ENCODE measurements at regions not wholly inside any gene's neighbourhood (a gene's known extent, or its start where the extent isn't known, plus 50 kb on each side); places are given as distances from the start of the nearest gene placed in this dataset.
"Not testable (repeated sequence)": the region's sequence is repeated elsewhere in the genome, so short reads cannot be mapped to it uniquely, and the experiment has no call there.

DNA sequence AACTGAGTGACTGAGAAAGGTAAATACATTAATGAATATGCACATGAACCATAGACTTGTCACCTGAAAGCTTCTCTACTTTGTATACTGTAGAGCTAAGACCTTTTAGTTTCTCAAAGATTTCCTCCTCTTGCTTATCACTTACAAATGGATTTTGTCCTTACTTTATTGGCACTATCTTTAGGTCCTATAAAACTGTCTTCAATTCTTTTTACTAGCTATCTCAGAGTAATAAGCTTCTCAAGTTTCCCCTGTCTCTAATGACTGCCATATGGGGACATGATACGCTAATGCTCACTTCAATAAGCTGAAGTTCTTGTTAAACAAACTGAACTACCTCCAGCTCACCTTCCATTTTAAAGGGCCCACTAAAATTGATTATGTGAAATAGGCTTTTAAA lies 468.2 kb upstream of the CCDC196 start:
- DNase-seq (ENCODE audit: low read depth) = no peak

DNA sequence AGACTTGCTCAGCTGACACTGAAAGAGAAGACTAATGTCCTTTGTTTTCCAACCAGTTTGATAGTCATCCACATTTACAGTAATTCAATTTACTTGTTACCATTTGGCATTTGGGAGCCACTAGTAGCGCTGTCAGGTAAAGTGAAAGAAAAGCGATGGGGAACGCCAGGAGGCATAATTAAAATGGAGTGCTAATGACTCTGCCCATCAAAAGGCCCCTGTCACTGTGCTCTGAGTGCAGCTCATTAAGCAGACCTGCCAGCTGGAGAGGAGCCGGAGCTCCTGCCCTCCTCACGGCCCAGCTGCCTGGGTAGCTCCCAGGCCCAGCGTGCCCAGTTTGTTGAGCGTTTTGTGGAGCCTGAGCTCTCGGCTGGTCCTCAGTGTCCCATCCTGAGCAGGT lies 463.6 kb upstream of the CCDC196 start:
- DNase-seq (ENCODE audit: low read depth) = no peak

DNA sequence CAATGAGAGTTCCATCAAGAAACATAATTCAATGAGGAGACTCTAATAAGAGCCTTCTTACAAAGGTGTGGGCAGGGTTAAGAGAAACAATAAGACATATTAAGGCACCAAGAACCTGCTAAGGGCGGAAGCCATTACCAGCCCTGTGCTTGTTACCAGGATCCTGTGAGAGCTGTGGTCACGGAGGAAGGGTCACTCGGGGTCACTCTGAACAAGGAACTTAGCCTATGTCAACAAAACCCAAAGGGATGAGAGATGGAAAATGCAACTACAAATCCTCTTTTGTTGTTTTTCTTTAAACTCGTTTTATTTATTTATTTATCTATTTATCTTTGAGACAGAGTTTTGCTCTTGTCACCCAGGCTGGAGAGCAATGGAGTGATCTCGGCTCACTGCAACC lies 460.4 kb upstream of the CCDC196 start:
- no peak for DNase-seq (ENCODE audit: low read depth)

GRCh38 chr14:66031981-66032380 lies 454.2 kb upstream of the CCDC196 start:
- DNase-seq (ENCODE audit: low read depth) = not testable (repeated sequence)

GRCh38 chr14:66032800-66033199 lies 453.4 kb upstream of the CCDC196 start:
- DNase-seq (ENCODE audit: low read depth) = no peak

GRCh38 chr14:66036547-66036946 lies 449.6 kb upstream of the CCDC196 start:
- no peak for DNase-seq (ENCODE audit: low read depth)

GRCh38 chr14:66037361-66037760 lies 448.8 kb upstream of the CCDC196 start:
- DNase-seq (ENCODE audit: low read depth) = no peak

GRCh38 chr14:66038212-66038611 lies 448.0 kb upstream of the CCDC196 start:
- DNase-seq (ENCODE audit: low read depth) = no peak

DNA sequence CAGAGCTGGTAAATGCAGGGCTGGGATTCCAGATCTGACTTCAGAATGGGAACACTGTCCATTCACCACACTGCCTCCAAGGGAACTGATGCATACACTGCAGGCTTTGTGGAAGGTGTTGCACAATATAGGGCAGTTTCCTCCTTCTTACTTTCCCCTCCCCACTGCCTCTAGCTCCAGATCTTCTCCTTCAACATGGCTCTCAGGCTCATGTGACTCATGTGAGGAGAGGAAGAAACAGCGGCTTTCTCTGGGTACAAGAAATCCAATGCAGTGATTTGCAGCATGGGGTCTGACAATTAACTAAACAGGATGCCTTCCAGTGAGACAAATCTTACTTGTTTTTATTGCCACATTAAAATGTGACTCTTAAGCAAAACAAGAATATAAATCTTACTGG lies 447.6 kb upstream of the CCDC196 start:
- no peak for DNase-seq (ENCODE audit: low read depth)

GRCh38 chr14:66039495-66039894 lies 446.7 kb upstream of the CCDC196 start:
- DNase-seq (ENCODE audit: low read depth) = no peak

DNA sequence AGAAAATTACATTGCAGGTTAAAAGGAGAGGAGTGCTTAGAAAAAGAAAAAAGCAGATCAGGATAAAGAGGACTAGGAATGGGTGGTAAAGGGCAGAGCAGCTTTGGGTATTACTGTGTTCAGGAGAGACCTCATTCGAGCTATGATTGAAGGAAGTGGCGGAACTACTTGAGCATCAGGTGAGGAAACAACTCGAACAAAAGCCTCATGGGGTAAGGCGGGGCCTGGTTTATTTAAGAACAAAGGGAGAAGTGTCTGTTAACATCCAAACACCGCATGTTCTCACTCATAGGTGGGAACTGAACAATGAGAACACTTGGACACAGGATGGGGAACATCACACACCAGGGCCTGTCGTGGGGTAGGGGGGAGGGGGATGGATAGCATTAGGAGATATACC lies 444.6 kb upstream of the CCDC196 start:
- DNase-seq (ENCODE audit: low read depth) = no peak

GRCh38 chr14:66043921-66044320 lies 442.2 kb upstream of the CCDC196 start:
- DNase-seq (ENCODE audit: low read depth) = no peak

DNA sequence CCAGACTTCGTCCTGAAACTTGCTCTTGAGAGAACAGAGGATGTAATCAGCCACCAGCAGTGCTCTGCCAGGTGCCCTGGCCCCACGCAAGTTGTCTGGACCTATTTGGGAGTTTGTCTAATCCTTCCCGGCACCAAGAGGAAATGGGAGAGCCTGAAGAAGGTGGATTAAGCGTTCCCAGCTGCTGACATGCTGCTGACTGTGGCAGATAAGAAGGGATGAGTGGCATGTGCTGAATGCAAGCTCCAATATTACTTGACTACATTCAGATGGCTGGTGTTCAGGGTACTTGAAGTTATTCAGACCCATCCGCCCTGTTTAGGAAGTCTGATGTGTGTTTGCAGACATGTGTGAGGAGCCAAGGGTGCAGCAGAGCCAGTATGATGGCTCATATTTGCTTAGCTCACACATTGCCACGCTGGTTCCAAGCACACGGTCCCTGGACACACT lies 440.6 kb upstream of the CCDC196 start:
- DNase-seq (ENCODE audit: low read depth) = no peak

- no peak for DNase-seq (ENCODE audit: low read depth)
These were observed 440.1 kb upstream of the CCDC196 start for GRCh38 chr14:66046035-66046434.

- DNase-seq (ENCODE audit: low read depth) = no peak
These were observed 439.6 kb upstream of the CCDC196 start for GRCh38 chr14:66046591-66046990.

DNA sequence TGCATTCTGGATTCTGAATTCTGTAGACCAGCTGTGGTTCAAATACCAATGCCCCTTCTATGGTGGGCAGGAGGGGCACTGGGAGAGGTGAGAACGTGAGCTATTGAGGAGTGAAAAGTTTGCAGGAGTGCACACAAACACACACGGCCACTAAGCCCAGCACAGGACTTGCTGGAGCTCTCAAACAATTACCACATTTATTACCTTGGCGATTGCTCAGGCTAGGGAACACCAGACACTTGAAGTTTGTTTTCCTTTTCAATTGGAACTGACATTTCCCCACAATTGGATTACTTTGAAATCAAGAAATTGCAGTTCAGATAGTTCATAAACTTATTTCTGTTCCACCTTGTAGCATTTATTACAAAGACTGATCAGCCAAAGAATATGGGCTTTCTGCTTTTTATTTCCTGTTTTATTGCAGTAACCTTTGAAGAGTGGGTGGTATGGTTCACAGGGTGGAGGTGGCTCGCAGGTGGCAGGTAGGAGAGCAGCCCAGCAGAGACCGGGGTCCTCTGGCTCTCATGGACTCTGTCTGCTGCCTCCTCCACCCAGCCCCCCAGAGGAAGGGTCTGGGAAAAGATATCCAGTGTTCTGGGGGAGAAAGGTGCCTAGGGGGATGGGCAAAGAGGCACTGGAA lies 429.8 kb upstream of the CCDC196 start:
- DNase-seq (ENCODE audit: low read depth) = no peak

- no peak for DNase-seq (ENCODE audit: low read depth)
These were observed 429.1 kb upstream of the CCDC196 start for GRCh38 chr14:66056926-66057552.

DNA sequence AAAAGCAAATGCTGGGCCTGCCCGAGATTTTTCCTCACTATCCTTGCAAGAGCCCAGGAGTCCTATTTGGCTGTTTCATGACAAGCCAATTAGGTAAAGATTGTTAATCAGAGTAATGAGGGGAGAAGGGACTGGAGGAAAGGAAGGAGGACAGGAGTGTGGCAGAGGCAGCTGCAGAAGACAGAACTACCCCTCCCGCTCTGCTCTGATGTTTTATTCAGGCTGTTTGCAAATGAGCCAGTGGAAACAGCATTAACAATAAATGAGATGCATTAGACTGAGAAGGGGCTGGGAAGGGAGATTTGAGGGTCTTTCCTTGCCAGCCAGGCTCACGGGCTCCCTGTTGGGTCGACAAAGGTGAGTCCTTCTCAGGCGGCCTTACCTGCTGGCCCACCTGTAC lies 421.0 kb upstream of the CCDC196 start:
- no peak for DNase-seq (ENCODE audit: low read depth)

- no peak for DNase-seq (ENCODE audit: low read depth)
These were observed 419.0 kb upstream of the CCDC196 start for GRCh38 chr14:66066981-66067776.

- no peak for DNase-seq (ENCODE audit: low read depth)
These were observed 417.1 kb upstream of the CCDC196 start for GRCh38 chr14:66069036-66069435.

DNA sequence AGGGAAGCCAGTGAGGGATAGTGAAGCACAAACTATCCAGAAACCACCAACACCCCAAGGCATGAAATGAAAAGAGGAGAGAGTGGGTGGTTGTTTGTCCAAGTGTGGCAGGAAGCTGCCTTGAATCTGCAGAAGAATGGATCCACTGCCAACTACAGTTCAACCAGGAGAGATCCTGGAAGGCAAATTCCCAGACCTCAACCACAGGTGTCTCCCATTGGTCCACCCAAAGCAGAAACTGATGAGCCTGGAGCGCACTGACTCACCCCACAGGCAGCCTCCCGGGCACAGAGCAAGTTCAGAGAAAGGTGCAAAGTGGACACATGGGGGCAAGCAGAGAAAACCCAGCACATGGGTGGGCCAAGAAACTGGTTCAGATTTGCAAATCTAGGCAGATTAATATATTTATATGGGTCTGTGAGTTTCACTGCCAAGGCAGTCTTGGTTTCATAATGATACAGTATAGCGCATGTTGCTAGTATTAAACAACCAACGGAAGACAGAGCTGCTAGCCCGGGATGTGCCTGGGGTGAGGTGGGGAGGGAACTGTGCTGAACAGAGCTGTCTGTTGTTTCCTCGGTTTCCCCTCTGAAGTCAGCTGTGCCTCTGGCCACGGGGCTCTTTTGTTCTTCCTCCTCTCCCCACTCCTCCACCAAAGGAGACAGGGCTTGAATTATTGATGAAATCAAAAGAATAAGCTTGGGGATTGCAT lies 416.2 kb upstream of the CCDC196 start:
- no peak for DNase-seq (ENCODE audit: low read depth)

DNA sequence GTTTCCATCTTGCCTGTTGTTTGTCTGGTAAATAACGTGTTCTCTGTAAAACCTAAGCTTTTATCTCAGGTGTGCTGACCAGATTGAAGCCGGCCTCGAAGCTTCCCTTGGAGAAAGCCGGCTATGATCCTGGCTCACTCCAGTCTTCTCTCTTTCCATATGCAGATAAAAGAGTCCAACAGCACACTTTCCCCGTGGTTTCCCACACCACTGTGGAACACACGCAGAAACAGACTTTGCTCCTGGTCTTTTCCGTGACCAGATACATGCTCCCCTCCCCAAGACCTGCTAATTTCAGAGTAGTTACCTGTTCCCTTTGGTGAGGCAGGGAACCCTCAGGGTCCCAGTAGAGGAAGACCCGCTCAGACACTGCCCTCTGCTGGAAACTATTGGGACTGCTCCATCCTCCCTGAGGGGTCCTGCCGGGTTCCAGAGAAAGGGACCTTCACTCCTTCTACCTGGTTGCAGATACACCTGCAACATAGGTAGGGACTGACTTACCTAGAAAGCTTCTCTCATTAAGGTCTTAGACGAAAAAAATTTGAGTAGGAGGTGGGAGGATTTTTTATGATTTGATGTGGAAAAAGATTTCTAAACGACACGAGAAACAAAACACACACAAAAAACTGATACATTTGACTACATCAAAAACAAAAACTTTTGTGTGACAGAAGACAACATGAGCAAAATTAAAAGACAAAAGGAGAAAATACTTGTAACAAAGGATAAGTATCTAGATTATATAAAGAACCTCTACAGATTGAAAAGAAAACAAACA lies 415.4 kb upstream of the CCDC196 start:
- peak; percentile 53 for DNase-seq (ENCODE audit: low read depth)

Measured in stimulated activated CD8-positive, alpha-beta memory T cell treated with anti-CD3 and anti-CD28 coated beads, Interleukin-15, amount 100 ng/mL, for 24 hours (primary cell).